Astrocyte (in vitro differentiated cells and primary cell): ENCODE measurements at regions not wholly inside any gene's neighbourhood (a gene's known extent, or its start where the extent isn't known, plus 50 kb on each side); places are given as distances from the start of the nearest gene placed in this dataset.

Experiments
- CTCF ChIP-seq: IDR thresholded peaks from 2 replicates; pipeline ENCODE4 v1.5.1; 2011; ENCODE audit warnings: low read depth, mild to moderate bottlenecking, inconsistent platforms, low read length, moderate library complexity; ENCODE audit not compliant: insufficient read depth
- EZH2 ChIP-seq: IDR thresholded peaks from 2 replicates; pipeline ENCODE4 v1.6.1; 2012; ENCODE audit warnings: mild to moderate bottlenecking, low read length, inconsistent platforms; ENCODE audit not compliant: insufficient read depth

- TF ChIP-seq CTCF, result no peak
- no peak for TF ChIP-seq EZH2
Measured at GRCh38 chr12:4047421-4047820, 174.2 kb upstream of the PARP11 start.
